Lung (tissue), 11 donors: ENCODE measurements at regions not wholly inside any gene's neighbourhood (a gene's known extent, or its start where the extent isn't known, plus 50 kb on each side); places are given as distances from the start of the nearest gene placed in this dataset.

Experiments used
- ATAC-seq: fragments of 200-7000 bp; cut with Tn5 transposase; one replicate; pipeline ENCODE4 v1.9.1; 2020; ENCODE audit warnings: moderate number of reproducible peaks; ENCODE audit not compliant: insufficient read depth, low FRiP score
- DNase-seq, 3 donors: peaks; one replicate each; pipeline ENCODE4 v3.0.0-alpha.2; 2013 to 2017
- H3K27ac ChIP-seq, 2 donors: one replicate each; pipeline ENCODE4 v1.5.1; 2013; ENCODE audit warnings: mild to moderate bottlenecking in 2 of 2, moderate library complexity in 2 of 2, control low read depth in 1 of 2, inconsistent platforms in 1 of 2, low read depth in 1 of 2, low read length in 1 of 2
- H3K27me3 ChIP-seq, 3 donors: one replicate each; pipeline ENCODE4 v1.5.1; 2013; ENCODE audit warnings: low read length in 2 of 3; ENCODE audit not compliant: control insufficient read depth in 3 of 3, insufficient read depth in 3 of 3
- H3K36me3 ChIP-seq, 4 donors: one replicate each; pipeline ENCODE4 v1.5.1; 2013; ENCODE audit warnings: low read length in 4 of 4, mild to moderate bottlenecking in 1 of 4, moderate library complexity in 1 of 4; ENCODE audit not compliant: control insufficient read depth in 4 of 4, insufficient read depth in 4 of 4
- H3K4me1 ChIP-seq, 5 donors: one replicate each; pipeline ENCODE4 v1.5.1; 2013; ENCODE audit warnings: low read length in 5 of 5, mild to moderate bottlenecking in 2 of 5, moderate library complexity in 1 of 5; ENCODE audit not compliant: control insufficient read depth in 5 of 5, insufficient read depth in 5 of 5
- H3K4me3 ChIP-seq: one replicate; pipeline ENCODE4 v1.5.1; 2013; ENCODE audit warnings: mild to moderate bottlenecking, control low read depth, moderate library complexity
- H3K9ac ChIP-seq, 2 donors: one replicate each; pipeline ENCODE4 v1.5.1; 2013; ENCODE audit warnings: low read length in 2 of 2, control low read depth in 1 of 2; ENCODE audit not compliant: insufficient read depth in 1 of 2
- H3K9me3 ChIP-seq, 4 donors: one replicate each; pipeline ENCODE4 v1.5.1; 2013; ENCODE audit warnings: low read length in 3 of 4, mild to moderate bottlenecking in 1 of 4, moderate library complexity in 1 of 4; ENCODE audit not compliant: control insufficient read depth in 4 of 4, insufficient read depth in 3 of 4
- CTCF ChIP-seq: IDR thresholded peaks from 2 replicates; pipeline ENCODE4 v1.5.1; 2012; ENCODE audit warnings: mild to moderate bottlenecking; ENCODE audit errors: control extremely low read depth, extremely low read depth
- WGBS, 2 donors: extraction: QIAGEN DNeasy Blood & Tissue Kit; methylation state at CpG; one replicate each; pipeline ENCODE4 v1.1.7; 2013; 5-methylcytosine and 5-hydroxymethylcytosine counted together
- donor health status: control.
- donor health status: control.
- donor health status: Bipolar disorder and iron deficiency.
- donor health status: healthy.
- donor health status: DM: yes; HTN: yes; CAD: no.

GRCh38 chr13:47803131-47803530 lies 197.9 kb downstream of the SUCLA2 start:
- no peaks in the 10 kb centered on the region for H3K36me3 ChIP-seq
- H3K27me3 ChIP-seq, result no peaks in the 10 kb centered on the region
- no peak overlapping the region for H3K4me3 ChIP-seq
- TF ChIP-seq CTCF, result no peak
- H3K4me1 ChIP-seq, result no peaks in the 10 kb centered on the region
- no peak overlapping the region for H3K27ac ChIP-seq
- H3K9me3 ChIP-seq, result no peaks in the 10 kb centered on the region
- no peak overlapping the region for H3K9ac ChIP-seq
- DNase-seq (peak in 1 of 3 donors; percentile 16), ATAC-seq (no peak)
- WGBS, 2 donors, result 74 to 89% methylated on average over 2 of the region's 2 CpGs

GRCh38 chr13:47801555-47801954 lies 199.5 kb downstream of the SUCLA2 start:
- Histone ChIP-seq H3K9me3 (no peaks in the 10 kb centered on the region), H3K27me3 (no peaks in the 10 kb centered on the region), H3K36me3 (no peaks in the 10 kb centered on the region), H3K9ac (no peak overlapping the region), H3K4me3 (no peak overlapping the region), H3K27ac (no peak overlapping the region), H3K4me1 (no peaks in the 10 kb centered on the region)
- WGBS, 2 donors, result 93 to 96% methylated on average over 3 of the region's 3 CpGs
- DNase-seq (no peak), ATAC-seq (no peak)
- TF ChIP-seq CTCF, result no peak

- Histone ChIP-seq H3K9me3 (no peaks in the 10 kb centered on the region), H3K9ac (no peak overlapping the region), H3K27ac (no peak overlapping the region), H3K27me3 (no peaks in the 10 kb centered on the region), H3K4me1 (no peaks in the 10 kb centered on the region), H3K4me3 (no peak overlapping the region), H3K36me3 (no peaks in the 10 kb centered on the region)
- WGBS, 2 donors, result 87 to 100% methylated on average over 2 of the region's 2 CpGs
- no peak for DNase-seq
- no peak for TF ChIP-seq CTCF
- no peak for ATAC-seq
These were observed 200.5 kb downstream of the SUCLA2 start for GRCh38 chr13:47800593-47800992.

- Histone ChIP-seq H3K4me3 (no peak overlapping the region), H3K27me3 (no peaks in the 10 kb centered on the region)
These were observed 202.2 kb downstream of the SUCLA2 start for GRCh38 chr13:47798906-47799305.

More at GRCh38 chr13:47798906-47799305, 202.2 kb downstream of the SUCLA2 start:
- no peak overlapping the region for H3K27ac ChIP-seq
- no peaks in the 10 kb centered on the region for H3K36me3 ChIP-seq
- no peaks in the 10 kb centered on the region for H3K9me3 ChIP-seq
- peak in 1 of 3 donors; percentile 20 for DNase-seq
- no peaks in the 10 kb centered on the region for H3K4me1 ChIP-seq
- ATAC-seq, result no peak
- no peak overlapping the region for H3K9ac ChIP-seq
- no peak for TF ChIP-seq CTCF
